Fibroblast of villous mesenchyme (primary cell): ENCODE measurements at regions not wholly inside any gene's neighbourhood (a gene's known extent, or its start where the extent isn't known, plus 50 kb on each side); places are given as distances from the start of the nearest gene placed in this dataset.
"Not testable (repeated sequence)": the region's sequence is repeated elsewhere in the genome, so short reads cannot be mapped to it uniquely, and the experiment has no call there.

Experiments
- DNase-seq: peaks from one replicate; pipeline ENCODE4 v3.0.0-alpha.2; 2010; ENCODE audit warnings: low read depth
- H3K4me3 ChIP-seq: 2 replicates; pipeline ENCODE4 v1.5.1; 2011; ENCODE audit warnings: low read depth, mild to moderate bottlenecking, low read length
- TF ChIP-seq, protein P1 (sequence below): IDR thresholded peaks from 2 replicates; pipeline ENCODE4 v1.5.1; 2012; ENCODE audit warnings: low read depth, mild to moderate bottlenecking, low read length; ENCODE audit not compliant: insufficient read depth

DNA sequence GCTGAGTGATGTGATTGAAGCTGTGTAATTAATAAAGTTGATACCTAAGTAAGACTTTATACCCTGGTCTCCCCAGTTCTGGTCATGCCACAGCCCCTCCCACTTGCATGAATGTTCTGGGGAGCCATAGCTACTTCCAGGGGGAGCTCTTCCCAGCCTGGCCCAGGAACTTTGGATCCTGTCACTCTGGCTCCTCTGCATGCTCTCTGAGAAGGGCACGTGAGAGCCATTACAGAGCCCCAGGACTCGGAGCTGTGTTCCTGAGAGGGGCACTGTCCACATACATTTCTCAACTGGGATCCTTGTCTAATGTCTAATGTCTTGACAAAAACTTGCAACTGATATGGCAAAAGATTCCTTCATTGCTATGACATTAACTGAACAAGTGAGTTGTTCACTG, 173.9 kb upstream of the NPY start:
- no peak overlapping the region for H3K4me3 ChIP-seq
- TF ChIP-seq, protein P1, sequence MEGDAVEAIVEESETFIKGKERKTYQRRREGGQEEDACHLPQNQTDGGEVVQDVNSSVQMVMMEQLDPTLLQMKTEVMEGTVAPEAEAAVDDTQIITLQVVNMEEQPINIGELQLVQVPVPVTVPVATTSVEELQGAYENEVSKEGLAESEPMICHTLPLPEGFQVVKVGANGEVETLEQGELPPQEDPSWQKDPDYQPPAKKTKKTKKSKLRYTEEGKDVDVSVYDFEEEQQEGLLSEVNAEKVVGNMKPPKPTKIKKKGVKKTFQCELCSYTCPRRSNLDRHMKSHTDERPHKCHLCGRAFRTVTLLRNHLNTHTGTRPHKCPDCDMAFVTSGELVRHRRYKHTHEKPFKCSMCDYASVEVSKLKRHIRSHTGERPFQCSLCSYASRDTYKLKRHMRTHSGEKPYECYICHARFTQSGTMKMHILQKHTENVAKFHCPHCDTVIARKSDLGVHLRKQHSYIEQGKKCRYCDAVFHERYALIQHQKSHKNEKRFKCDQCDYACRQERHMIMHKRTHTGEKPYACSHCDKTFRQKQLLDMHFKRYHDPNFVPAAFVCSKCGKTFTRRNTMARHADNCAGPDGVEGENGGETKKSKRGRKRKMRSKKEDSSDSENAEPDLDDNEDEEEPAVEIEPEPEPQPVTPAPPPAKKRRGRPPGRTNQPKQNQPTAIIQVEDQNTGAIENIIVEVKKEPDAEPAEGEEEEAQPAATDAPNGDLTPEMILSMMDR = no peak
- DNase-seq = no peak

DNA sequence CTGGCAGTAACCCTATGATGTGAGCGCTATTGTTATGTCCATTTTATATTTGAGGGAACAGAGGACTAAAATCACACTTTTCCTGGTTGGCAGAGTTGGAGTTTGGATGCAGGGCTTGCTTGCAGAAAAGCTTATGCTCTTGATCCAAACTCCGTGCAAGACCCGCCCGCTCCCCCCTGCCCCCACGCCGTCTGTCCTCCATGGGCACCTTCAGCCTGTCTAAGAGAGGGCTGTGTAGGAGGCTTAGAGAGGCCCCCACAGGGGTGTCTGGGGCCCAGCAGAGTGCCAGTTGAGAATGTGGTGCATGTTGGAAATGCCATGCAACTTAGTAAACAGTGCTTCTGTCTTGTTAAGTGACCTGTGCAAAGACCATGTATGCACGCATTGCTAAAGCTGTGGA, 170.5 kb upstream of the NPY start:
- no peak for DNase-seq
- TF ChIP-seq, protein P1 = no peak
- no peak overlapping the region for H3K4me3 ChIP-seq

DNA sequence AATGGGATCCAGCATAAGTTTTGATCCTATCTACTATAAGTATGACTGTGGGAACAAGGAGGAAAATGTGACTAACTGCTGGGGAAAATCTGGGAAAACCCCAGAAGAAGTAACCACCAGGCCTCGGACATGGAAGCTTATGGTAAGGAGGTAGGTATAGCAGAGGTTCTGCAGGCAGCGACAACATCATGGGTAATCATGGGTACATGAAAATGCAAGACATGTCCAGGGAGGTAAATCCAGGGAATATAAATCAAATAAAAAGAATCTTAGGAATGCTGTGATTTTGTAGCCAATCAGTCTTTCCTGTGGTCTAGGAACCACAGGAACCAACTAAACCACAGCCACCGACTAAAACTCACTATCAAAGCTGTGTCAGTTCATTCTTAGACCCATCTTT, 168.3 kb upstream of the NPY start:
- DNase-seq = no peak
- TF ChIP-seq, protein P1 = no peak
- no peak overlapping the region for H3K4me3 ChIP-seq

DNA sequence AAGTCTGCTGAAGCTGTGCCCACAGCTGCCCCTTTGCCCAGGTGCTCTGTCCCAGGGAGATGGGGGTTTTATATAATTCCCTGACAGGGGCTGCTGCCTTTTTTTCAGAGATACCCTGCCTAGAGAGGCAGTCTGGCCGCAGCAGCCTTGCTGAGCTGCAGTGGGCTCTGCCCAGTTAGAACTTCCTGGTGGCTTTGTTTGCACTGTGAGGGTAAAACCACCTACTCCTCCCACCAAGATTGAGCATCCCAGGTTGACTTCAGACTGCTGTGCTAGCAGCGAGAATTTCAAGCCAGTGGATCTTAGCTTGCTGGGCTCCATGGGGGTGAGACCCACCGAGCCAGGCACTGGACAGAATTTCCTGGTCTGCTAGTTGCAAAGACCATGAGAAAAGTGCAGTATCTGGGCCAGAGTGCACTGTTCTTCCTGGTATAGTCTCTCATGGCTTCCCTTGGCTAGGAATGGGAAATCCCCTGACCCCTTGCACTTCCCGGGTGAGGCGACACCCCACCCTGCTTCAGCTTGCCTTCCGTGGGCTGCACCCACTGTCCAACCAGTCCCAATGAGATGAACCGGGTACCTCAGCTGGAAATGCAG, 166.0 kb upstream of the NPY start:
- not testable (repeated sequence) for H3K4me3 ChIP-seq, DNase-seq

DNA sequence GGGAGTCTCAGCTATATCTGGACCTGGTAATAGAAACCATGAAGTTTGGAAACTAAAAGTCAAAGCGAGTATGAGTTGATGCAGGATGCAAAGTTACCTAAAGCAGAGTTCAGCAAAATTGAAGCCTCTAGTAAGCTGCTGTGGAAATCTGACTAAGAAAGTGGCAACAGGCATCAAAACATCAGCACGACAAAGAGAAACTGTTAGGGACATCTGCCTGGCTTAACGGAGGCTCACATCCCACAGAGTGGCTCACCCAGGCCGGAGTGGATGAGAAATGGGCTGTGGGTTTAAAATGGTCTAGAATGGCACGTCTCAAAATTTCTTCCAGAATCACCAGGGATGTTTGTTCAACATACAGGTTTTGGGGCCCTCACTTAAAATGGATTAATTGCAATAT, 164.1 kb upstream of the NPY start:
- TF ChIP-seq, protein P1 = no peak
- no peak for DNase-seq
- H3K4me3 ChIP-seq = no peak overlapping the region

DNA sequence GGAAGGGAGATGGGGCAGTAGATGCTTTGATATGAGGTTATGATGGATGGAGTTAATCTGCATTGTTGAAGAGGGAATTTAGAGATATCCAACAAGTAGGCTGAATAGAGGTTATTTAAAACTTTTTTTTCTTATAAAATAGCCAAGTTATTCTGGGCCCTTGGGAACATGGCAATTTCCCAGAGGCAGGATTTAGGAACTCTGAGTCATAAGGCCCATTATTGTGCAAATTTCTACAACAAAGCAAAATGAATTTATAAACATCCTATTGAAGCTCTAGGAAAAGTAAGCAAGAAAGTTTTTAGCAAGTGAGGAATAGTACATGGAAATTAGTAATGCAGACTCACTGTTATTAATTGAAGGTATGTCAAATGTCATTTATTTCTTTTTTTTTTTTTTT, 160.9 kb upstream of the NPY start:
- H3K4me3 ChIP-seq = no peak overlapping the region
- TF ChIP-seq, protein P1 = no peak
- peak; percentile 6 for DNase-seq

DNA sequence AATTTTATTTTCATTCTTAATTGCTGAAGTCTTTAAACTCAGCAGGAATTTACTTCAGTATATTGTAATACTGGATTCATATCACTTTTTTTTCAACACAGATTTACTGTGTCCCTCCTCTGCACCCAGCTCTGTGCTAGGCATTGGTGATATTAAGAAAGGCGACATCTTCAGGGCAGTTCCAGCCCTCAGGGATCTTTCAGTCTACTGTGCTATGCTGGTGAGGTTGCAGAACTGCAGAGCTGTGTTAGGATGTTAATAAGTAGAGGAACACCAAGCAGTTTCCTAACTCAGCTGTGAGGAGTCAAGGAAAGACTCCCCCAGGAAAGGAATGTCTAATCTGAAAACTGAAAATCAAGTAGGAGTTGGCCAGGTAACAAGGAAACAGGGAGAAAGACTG, 158.2 kb upstream of the NPY start:
- TF ChIP-seq, protein P1 = no peak
- no peak overlapping the region for H3K4me3 ChIP-seq
- no peak for DNase-seq
